ENCODE measurements at regions not wholly inside any gene's neighbourhood (a gene's known extent, or its start where the extent isn't known, plus 50 kb on each side); places are given as distances from the start of the nearest gene placed in this dataset.

- H3K4me2 ChIP-seq (ENCODE audit: unreplicated experiment), result peak overlapping the region; percentile 91
- 0 out of 2 replicates have a peak, but pooled peaks cover 3% of the 10 kb centered on the region for H3K79me2 ChIP-seq (ENCODE audit: insufficient read depth)
- H3K4me1 ChIP-seq (ENCODE audit: insufficient read depth), result peaks cover 10% of the 10 kb centered on the region
- no peaks in the 10 kb centered on the region for H3K36me3 ChIP-seq (ENCODE audit: low read depth)
- H3K9ac ChIP-seq, result peak overlapping the region; percentile 66
- peaks cover 31% of the 10 kb centered on the region for H3F3A ChIP-seq (ENCODE audit: insufficient read depth)
- H3K4me3 ChIP-seq, result peak overlapping the region; percentile 75
- no peaks in the 10 kb centered on the region for H3K9me3 ChIP-seq (ENCODE audit: low read depth)
- no peaks in the 10 kb centered on the region for H3K9me2 ChIP-seq (ENCODE audit: insufficient read depth)
- TF ChIP-seq EZH2phosphoT487 (IDR thresholded peaks at IDR 0.05; ENCODE audit: insufficient read depth, low read depth), result no peak
- TF ChIP-seq EZH2 (IDR thresholded peaks at IDR 0.05; ENCODE audit: insufficient read depth, poor library complexity, severe bottlenecking), result no peak
- H3K27me3 ChIP-seq (replicated peaks; ENCODE audit: insufficient read depth), result no peaks in the 10 kb centered on the region
- H2AFZ ChIP-seq, result peak overlapping the region; percentile 85
- peak; percentile 85 for DNase-seq
- H3K27ac ChIP-seq, result no peak overlapping the region
- WGBS, 2 experiments (ENCODE audit: low coverage in 1 of 2, low lambda C conversion rate in 2 of 2, missing lambda C conversion rate in 2 of 2), result 7 to 11% methylated on average over 19 of the region's 19 CpGs
- in situ Hi-C loops (cut with MboI), result no loop called here
- no peaks in the 10 kb centered on the region for H4K20me1 ChIP-seq (ENCODE audit: insufficient read depth)
Observed at GRCh38 chr6:138572167-138572875, 73.0 kb upstream of the NHSL1 start.

- no peaks in the 10 kb centered on the region for H3K9me2 ChIP-seq (ENCODE audit: insufficient read depth)
- TF ChIP-seq EZH2 (IDR thresholded peaks at IDR 0.05; ENCODE audit: insufficient read depth, poor library complexity, severe bottlenecking), result no peak
- no peak for TF ChIP-seq EZH2phosphoT487 (IDR thresholded peaks at IDR 0.05; ENCODE audit: insufficient read depth, low read depth)
- no peaks in the 10 kb centered on the region for H3K9me3 ChIP-seq (ENCODE audit: low read depth)
- H3F3A ChIP-seq (ENCODE audit: insufficient read depth), result peaks cover 31% of the 10 kb centered on the region
- H3K4me3 ChIP-seq, result no peak overlapping the region
- peaks cover 10% of the 10 kb centered on the region for H3K4me1 ChIP-seq (ENCODE audit: insufficient read depth)
- in situ Hi-C loops (cut with MboI), result no loop called here
- no peaks in the 10 kb centered on the region for H3K27me3 ChIP-seq (replicated peaks; ENCODE audit: insufficient read depth)
- no peak for DNase-seq
- H3K9ac ChIP-seq, result no peak overlapping the region
- H2AFZ ChIP-seq, result peak overlapping the region; percentile 85
- no peaks in the 10 kb centered on the region for H3K79me2 ChIP-seq (ENCODE audit: insufficient read depth)
- no peak overlapping the region for H3K4me2 ChIP-seq (ENCODE audit: unreplicated experiment)
- no peak overlapping the region for H3K27ac ChIP-seq
- 50 to 55% methylated on average over 6 of the region's 6 CpGs for WGBS, 2 experiments (ENCODE audit: low coverage in 1 of 2, low lambda C conversion rate in 2 of 2, missing lambda C conversion rate in 2 of 2)
- H3K36me3 ChIP-seq (ENCODE audit: low read depth), result no peaks in the 10 kb centered on the region
- H4K20me1 ChIP-seq (ENCODE audit: insufficient read depth), result no peaks in the 10 kb centered on the region
Observed at GRCh38 chr6:138572885-138573284, 73.6 kb upstream of the NHSL1 start.

- DNase-seq, result no peak
- 65 to 69% methylated on average over 4 of the region's 4 CpGs for WGBS, 2 experiments (ENCODE audit: low coverage in 1 of 2, low lambda C conversion rate in 2 of 2, missing lambda C conversion rate in 2 of 2)
- Histone ChIP-seq H2AFZ (no peak overlapping the region), H3K4me2 (ENCODE audit: unreplicated experiment) (no peak overlapping the region), H3K9me2 (ENCODE audit: insufficient read depth) (no peaks in the 10 kb centered on the region), H3K36me3 (ENCODE audit: low read depth) (no peaks in the 10 kb centered on the region), H3K4me1 (ENCODE audit: insufficient read depth) (peaks cover 10% of the 10 kb centered on the region), H3F3A (ENCODE audit: insufficient read depth) (peaks cover 31% of the 10 kb centered on the region), H3K27me3 (replicated peaks; ENCODE audit: insufficient read depth) (no peaks in the 10 kb centered on the region), H3K9me3 (ENCODE audit: low read depth) (no peaks in the 10 kb centered on the region), H3K79me2 (ENCODE audit: insufficient read depth) (no peaks in the 10 kb centered on the region), H4K20me1 (ENCODE audit: insufficient read depth) (no peaks in the 10 kb centered on the region), H3K4me3 (no peak overlapping the region), H3K9ac (no peak overlapping the region), H3K27ac (no peak overlapping the region)
- in situ Hi-C loops (cut with MboI), result no loop called here
- TF ChIP-seq EZH2phosphoT487 (IDR thresholded peaks at IDR 0.05; ENCODE audit: insufficient read depth, low read depth) (no peak), EZH2 (IDR thresholded peaks at IDR 0.05; ENCODE audit: insufficient read depth, poor library complexity, severe bottlenecking) (no peak)
Observed at GRCh38 chr6:138575257-138575656, 76.0 kb upstream of the NHSL1 start.

GRCh38 chr6:138576313-138576712 is 77.0 kb upstream of the NHSL1 start:
- Histone ChIP-seq H3K9me2 (ENCODE audit: insufficient read depth) (no peaks in the 10 kb centered on the region), H3K79me2 (ENCODE audit: insufficient read depth) (no peaks in the 10 kb centered on the region), H3K4me1 (ENCODE audit: insufficient read depth) (peaks cover 7% of the 10 kb centered on the region), H4K20me1 (ENCODE audit: insufficient read depth) (no peaks in the 10 kb centered on the region), H3K27ac (no peak overlapping the region), H3K9me3 (ENCODE audit: low read depth) (no peaks in the 10 kb centered on the region), H3K4me3 (no peak overlapping the region), H3F3A (ENCODE audit: insufficient read depth) (peaks cover 23% of the 10 kb centered on the region), H3K27me3 (replicated peaks; ENCODE audit: insufficient read depth) (no peaks in the 10 kb centered on the region), H2AFZ (no peak overlapping the region), H3K9ac (no peak overlapping the region), H3K36me3 (ENCODE audit: low read depth) (no peaks in the 10 kb centered on the region), H3K4me2 (ENCODE audit: unreplicated experiment) (no peak overlapping the region)
- in situ Hi-C loops (cut with MboI), result no loop called here
- TF ChIP-seq EZH2phosphoT487 (IDR thresholded peaks at IDR 0.05; ENCODE audit: insufficient read depth, low read depth) (no peak), EZH2 (IDR thresholded peaks at IDR 0.05; ENCODE audit: insufficient read depth, poor library complexity, severe bottlenecking) (no peak)
- no peak for DNase-seq
- 69 to 73% methylated on average over 6 of the region's 6 CpGs for WGBS, 2 experiments (ENCODE audit: low coverage in 1 of 2, low lambda C conversion rate in 2 of 2, missing lambda C conversion rate in 2 of 2)
